Activated CD4-positive, alpha-beta T cell treated with anti-CD3 and anti-CD28 coated beads for 24 hours (primary cell): ENCODE measurements at regions not wholly inside any gene's neighbourhood (a gene's known extent, or its start where the extent isn't known, plus 50 kb on each side); places are given as distances from the start of the nearest gene placed in this dataset.
"Not testable (repeated sequence)": the region's sequence is repeated elsewhere in the genome, so short reads cannot be mapped to it uniquely, and the experiment has no call there.

Experiments
- DNase-seq, 2 donors: peaks; one replicate each; pipeline ENCODE4 v3.0.0-alpha.2; 2020; ENCODE audit warnings: low read depth in 2 of 2

DNA sequence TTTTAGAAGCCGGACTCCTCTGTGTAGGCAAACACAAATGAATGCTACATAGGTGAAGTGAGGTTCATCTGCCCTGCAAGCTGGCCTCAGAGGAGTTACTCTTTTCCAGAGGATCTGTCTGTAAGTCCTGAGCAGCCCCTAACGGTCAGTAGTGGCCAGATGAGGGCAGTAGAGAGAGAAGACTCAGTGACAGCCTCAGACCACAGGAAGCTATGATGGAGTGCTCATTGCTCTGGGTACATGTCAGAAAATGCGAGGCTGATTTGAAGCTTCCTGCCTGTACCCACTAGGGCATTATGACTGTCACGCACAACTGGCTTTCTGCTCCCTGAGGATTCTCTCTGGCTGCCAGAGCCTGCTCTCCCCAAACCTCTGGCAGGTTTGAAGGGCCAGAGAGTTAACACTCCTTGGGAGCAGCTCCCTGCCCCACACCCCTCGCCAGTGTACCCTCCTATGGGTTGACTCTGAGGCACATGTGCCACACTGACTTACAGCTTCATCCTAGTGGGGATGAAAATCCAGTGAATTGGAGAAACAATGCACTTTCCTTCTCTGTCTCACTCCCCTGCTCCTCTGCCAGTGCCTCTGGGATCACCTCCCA lies 141.5 kb downstream of the GABRG2 start:
- DNase-seq, result no peak

DNA sequence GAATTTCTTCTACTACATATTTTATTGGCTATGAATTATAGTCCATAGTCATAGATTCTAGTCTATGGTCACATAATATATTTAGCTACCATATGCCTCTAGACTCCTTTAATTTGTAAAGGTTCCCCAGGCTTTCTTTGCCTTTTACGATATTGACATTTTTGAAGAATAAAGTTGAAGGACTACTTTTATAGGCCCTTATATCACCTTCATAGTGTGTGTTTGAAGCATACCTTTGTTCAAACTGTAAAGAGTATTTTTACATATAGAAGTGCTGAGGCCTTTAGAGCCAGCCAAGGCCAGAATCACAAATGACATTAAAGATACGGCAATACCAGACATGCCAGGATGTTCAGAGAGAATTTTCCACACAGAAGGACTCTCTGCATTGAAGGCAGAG lies 147.0 kb downstream of the GABRG2 start:
- DNase-seq, result no peak

DNA sequence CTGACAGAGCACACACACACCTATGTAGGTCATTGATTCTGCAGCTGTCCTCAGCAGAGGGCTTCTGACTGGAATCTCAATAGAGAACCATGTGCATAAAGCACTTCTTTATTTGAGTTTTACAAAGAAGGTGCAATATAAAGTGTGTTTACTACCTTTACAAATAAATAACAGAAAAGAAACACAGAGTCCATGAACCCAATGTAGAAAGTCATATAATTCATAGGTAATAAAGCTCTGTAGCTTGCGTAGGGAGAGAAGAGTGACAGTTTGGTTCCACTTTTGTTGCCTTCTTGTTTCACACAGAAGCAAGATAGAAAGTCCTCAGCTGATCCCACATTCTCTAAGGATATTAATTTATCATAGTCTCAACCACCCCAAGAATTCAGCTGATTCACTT lies 149.5 kb downstream of the GABRG2 start:
- DNase-seq, result no peak

DNA sequence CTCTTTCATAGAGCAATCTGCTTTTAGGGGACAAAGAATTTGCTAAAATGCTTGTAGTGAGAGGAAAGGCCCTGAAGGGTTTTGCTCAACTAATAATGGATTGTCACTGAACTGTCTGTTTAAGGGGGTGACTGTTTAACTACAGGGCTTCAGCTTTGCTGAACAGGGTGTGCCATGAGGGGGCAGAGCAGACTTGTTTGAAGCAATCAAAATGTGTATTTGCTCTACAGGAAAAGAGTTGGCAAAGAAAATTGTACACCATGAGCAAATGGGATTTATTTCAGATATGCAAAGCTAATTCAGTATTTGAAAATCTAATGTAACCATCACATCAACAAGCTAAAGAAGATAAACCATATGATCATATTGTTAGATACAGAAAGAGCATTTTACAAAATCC lies 154.3 kb downstream of the GABRG2 start:
- DNase-seq, result no peak

DNA sequence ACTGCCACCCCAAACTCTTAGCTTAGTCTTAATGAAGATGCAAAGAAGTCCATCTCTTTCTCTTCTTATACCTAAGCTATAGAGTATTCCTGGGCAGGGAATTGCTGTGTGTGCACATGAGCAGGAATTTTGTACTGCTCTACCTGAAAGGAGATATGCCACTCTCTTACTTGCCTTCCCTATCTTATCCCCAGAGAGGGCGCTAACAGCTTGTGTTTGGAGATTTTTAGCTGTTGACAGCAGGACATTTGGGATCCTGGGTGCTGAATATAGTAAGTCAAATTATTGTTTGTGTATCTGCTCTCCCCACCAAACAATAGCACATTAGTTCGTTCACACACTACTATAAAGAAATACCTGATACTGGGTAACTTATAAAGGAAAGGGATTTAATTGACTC lies 159.5 kb downstream of the GABRG2 start:
- DNase-seq, result no peak

DNA sequence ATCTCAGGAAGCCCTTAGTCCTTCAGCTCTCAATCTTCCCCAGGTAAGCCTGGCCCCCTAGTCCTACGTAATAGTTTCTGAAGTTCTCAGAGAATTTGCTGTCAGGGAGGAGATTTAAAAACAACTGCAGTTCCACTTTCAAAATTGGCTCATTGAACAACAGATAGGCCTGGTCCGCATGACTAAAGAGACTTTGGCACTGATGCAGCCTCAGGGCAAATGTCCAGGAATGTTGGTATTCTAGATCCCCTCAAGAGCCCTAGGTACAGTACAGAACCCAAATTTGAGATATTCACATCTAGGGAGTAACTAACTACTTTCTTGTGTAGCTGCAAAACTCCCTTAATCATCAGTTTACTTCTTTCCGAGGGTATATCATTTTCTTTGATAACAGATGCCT lies 162.8 kb downstream of the GABRG2 start:
- DNase-seq, result no peak

DNA sequence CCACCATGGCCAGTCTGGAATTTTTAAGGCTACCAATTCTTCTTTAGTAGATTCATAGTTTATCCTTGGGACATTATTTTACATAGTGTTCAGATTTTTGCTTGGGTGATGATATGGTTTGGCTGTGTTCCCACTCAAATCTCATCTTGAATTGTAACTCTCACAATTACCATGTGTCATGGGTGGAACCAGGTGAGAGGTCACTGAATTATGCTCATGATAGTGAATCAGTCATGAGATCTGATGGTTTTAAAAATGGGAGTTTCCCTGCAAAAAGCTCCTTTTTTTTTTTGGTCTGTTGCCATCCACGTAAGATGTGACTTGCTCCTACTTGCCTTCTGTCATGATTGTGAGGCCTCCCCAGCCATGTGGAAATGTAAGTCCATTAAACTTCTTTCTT lies 163.9 kb downstream of the GABRG2 start:
- no peak for DNase-seq

DNA sequence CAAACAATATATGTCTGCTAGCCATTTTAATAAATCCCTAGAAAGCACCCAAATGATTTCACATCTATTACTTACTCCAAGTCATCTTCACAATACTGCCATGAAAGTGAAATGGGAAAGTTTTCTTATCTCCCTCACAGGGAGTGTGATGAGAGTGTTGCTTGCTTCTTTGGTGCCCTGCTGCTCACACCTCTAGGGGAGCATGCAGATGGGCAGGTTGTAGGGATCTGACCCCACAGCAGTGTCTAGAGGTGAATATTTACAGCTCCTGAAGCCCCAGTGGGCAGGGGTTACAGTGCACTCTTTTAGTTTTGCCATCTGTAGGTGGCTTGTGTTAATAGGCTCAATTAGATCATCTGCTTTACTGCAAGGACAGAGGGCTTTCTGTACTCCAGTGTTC lies 173.2 kb downstream of the GABRG2 start:
- no peak for DNase-seq

DNA sequence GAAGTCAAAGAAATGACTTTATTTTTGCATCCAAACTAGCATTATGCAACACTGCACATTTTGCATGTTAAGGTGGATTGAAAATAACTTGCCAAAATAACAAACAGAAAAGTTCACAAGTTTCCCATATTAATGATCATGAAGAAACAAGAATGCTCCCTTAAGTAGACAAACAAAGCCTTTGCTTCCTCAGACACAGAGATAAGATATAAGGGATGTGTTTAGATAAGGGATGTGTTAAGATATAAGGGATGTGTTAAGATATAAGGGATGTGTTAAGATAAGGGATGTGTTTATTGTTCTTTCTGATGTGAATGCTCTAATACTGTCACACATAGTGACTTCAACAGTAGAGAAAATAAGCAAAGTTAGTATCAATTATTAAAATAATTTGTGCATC lies 174.8 kb downstream of the GABRG2 start:
- DNase-seq, result no peak

DNA sequence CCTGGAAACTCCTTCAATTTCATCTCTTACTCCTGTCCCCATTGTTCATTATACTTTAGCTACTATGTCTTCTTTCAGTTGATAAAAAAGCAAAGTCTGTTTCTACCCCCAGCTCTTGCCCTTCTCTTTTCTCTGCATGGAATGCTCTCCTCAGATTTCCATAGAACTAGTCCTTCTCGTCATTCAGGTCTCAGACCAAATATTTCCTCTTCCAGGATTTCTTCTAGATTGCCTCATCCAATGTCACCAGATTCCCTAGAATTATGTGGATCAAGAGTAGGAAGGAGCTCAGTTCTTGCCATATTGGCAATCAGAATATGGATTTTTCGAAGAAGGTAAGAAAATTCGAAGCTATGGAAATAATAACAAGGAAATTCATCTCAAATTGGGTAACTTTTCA lies 176.1 kb downstream of the GABRG2 start:
- no peak for DNase-seq

DNA sequence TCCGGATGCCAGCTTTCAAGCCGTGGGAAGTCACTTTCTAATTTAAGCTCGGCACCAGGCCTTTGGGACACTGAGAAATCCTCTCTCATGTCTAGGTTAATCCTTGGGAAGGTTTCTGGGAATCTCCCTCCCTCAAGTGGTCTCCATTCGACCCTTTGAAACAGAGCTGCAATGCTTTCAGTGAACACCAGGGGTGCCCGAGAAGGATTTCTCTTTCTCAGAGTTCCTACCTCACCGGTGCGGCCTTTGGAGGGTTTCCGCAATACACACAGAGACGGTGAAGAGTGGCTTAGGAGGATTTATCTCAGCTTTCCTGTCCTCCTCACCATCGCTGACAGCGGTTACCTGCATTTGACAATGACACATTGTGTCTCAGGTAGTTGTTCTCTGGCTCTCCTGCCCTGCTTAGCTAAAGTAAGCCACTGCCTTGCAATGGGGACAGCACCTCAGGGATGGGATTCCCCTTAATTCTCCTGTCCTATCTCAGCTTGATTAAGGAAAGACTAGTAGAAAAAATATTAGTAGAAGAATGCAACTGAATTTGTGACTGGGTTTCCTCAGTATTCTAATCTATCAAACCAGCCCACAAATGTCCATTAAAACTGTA lies 180.6 kb downstream of the GABRG2 start:
- DNase-seq, result no peak

DNA sequence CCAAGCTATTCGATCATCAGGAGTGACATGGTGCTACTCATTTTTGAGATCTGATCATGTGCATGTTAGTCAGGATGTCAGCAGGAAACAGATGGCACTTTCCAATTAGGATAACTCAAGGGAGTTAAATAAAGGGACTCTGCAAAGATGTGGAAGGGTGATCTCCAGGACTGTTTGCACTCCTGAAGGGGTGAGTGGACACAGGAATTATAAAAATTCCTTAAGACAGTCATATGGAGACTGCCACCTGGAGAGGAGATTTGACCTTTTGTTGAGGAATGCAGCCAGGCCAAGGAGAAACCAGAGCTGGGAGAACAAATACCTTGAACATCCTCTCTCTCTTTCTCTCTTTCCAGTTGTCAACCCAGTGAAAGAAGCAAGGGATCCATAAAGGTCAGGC lies 189.1 kb downstream of the GABRG2 start:
- DNase-seq, result no peak

DNA sequence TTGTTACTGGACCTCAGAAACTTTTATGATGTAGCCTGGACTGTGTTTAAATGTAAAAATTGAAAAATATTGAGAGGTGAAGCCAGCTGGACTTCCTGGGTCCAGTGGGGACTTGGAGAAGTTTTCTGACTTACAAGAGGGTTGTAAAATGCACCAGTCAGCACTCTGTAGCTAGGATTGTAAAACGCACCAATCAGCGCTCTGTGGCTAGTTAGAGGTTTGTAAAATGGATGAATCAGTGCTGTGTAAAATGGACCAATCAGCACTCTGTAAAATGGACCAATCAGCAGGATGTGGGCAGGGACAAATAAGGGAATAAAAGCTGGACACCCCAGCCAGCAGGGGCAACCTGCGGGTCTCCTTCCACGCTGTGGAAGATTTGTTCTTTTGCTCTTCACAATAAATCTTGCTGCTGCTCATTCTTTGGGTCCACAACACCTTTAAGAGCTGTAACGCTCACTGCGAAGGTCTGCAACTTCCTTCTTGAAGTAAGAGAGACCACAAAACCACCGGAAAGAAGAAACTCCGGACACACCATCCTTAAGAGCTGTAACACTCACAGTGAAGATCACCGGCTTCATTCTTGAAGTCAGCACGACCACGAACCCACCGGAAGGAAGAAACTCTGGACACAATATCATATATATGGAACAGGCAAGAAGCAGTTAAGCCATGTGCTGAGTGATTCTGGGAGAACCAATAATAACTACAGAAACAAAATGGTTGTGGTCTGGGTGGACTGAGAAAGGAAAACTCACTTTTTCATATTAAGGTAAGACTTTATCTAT lies 201.3 kb downstream of the GABRG2 start:
- no peak for DNase-seq

DNA sequence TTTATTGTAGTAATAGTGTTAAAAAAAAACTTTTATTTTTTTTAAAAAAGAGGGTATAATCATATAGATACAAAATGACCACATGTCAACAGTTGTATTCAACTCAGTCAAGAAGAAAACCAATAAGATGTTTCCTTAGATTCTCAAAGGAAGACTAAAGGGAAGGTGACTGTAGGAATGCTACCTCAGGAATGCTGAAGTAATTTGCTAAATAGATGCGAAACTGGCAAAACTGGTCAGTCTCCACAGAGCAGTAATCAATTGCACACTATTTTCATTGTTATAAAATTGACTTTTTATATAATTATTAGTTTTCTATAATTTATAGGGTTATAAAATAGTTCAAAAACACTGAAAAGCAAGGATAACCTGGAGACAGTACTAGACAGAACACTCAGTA lies 204.8 kb downstream of the GABRG2 start:
- DNase-seq, result no peak

DNA sequence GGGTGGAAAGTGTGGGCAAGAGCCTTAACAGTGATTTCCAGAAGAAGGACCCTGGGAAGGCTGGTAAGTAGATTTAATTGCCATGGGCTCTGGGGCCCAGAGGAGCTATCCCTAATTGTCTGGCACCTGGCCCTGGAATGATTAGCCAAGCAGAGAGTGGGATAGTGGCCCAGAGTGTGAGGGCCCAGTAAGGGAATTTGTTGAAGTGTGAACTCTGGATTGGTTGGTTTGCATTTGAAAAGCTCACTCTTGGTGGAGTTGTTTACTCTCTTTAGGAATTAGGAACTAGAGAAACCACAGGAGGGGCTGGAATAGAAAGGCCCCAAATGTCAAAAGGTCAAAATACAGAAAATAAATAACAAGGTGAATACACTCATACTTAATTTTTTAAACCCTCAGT lies 207.1 kb downstream of the GABRG2 start:
- DNase-seq, result no peak

DNA sequence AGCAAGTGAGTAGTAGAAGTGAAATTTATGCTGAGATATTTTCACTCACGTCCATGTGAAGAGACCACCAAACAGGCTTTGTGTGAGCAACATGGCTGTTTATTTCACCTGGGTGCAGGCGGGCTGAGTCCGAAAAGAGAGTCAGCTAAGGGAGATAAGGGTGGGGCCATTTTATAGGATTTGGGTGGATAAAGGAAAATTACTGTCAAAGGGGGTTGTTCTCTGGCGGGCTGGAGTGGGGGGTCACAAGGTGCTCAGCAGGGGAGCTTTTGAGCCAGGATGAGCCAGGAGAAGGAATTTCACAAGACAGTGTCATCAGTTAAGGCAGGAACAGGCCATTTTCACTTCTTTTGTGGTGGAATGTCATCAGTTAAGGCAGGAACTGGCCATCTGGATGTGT lies 207.8 kb downstream of the GABRG2 start:
- not testable (repeated sequence) for DNase-seq

DNA sequence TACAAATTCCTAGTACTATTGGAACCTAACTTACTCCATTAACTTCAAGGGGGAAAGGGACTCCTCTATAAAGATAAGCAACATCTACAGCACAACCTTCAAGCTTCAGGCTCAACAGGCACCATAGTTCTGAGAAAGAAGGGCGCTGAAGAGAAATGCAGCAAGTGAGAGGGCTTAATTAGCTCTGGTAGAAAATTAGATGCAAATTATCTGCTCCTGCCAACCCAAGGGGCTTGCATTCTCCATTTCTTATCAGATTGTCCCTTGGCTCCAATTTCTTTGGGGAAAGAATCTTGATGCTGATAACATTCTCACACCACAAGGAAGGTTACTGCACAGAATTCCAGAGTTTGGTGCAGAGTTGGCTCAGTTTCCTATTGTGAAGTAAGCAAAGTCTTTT lies 214.6 kb downstream of the GABRG2 start:
- DNase-seq, result no peak

DNA sequence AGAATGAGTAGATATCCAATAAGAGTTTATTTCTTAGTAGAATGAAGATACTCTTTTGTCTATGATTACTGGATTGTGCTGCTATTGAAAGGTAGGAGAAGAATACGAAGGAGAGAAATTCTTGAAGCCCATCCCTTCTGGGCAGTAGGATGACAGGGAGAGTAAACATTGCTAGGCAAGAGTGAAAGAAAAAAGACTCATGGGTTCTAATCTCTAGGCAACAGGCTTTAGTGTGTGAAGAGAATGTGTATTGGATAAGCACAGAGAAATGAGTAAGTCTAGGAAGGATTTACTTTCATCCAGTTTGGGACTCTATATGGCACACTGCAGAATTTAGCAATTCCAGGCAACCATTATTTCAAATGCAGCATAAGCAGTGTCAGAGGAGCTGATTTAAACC lies 216.0 kb downstream of the GABRG2 start:
- DNase-seq, result no peak

DNA sequence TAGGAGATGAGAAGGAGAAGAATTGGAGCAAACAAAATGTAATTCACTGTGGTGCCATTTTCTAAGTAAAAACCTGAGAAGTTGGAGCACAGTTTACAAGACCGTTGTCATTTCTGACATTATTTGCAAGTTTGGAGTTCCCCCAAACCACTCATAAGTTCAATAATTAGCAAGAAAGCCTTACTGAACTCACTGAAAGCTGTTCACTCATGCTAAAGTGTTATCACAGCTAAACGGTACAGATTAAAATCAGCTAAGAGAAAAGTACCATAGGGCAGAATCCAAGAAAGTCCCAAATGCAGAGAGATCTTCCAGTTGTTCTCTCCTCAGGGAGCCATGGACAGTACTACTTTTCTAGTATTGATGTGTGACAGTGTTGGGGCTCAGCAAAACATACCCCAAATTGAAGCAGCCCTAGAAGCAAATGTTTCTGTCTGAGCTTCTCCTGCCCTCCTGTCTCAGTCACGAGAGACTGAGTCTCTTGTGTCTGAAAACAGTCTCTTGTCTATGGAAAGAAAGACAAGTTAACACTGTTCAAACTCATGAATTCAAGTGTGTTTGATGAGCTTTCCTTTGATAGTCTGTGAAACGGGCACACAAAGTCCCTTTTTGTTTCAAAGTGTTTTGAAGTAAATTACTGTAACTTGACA lies 221.2 kb downstream of the GABRG2 start:
- DNase-seq, result no peak

DNA sequence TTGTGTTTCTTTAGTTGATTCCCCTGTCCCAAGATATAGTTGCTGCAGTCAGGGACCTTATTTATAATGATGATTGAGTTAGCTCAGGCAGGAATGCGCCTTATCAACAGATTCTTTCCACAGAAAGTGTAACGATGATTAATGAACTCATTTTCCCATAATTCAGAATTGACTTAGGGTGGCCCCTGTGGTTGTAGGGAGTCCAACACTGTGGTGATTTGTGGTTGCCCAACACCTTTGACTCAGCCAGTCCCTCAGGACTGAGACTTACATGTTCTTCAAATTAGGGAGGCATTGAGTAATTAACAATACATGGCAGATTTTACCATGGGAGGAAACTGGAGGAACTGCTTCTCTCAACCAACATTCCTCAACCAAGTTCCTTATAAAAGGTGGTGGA lies 221.9 kb downstream of the GABRG2 start:
- DNase-seq, result no peak

DNA sequence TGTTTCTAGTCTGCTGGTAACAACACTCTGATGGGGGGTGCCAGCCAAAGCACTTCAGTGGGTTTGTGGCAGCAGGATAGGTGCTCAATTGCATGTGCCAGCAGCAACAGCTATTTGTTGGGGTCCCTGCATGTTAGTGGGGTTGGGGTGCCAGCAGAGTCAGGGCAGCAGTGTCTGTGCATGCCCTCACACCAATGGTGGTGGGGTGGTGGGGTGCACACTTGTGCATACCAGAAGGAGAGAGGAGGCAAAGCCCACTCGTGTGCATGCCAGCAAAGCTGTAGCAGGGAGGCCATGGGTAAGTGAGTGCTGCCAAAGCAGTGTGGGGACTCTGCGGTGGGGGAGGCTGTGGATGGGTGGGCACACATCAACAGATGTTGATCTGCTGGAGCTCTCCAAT lies 232.2 kb downstream of the GABRG2 start:
- DNase-seq, result no peak

DNA sequence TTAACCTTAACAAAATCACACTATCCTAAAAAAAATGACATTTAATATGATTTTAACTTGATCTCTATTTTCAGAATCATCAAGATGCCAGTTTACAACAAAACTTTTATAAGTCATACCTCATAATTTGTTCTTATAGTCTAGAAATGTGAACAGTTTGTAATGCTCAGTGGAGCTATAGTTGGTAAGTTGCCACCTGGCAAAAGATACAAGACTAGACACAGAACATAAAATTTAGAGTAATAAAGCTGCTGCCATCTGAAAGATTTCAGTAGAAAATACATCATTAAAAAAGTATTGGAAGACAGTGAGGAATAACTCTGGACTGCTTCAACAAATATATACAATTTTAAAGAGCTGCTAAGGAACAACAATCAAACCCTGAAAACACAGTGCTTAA lies 233.8 kb downstream of the GABRG2 start:
- no peak for DNase-seq

DNA sequence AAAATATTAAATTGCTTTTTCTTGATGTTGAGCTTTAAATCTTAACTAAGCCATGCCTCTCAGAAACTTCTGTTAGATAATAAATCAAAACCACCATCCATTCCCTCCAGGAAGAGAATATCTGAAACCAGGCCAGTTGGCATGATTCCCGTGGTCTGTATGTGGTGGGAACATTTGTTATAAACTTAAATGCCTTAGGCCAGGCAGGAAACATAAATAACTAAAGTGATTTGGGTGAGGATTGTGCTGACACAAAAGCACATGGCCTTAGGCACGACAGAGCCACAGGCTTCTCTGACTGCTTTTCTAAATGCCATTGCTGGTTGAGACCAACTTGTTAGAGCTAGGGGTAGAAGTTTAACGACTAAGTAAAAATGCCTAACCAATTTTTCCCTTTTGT lies 255.9 kb downstream of the GABRG2 start:
- DNase-seq, result no peak
